Heart left ventricle (tissue), 16 donors: ENCODE measurements at regions not wholly inside any gene's neighbourhood (a gene's known extent, or its start where the extent isn't known, plus 50 kb on each side); places are given as distances from the start of the nearest gene placed in this dataset.

Experiments
- ATAC-seq, 4 donors: fragments of 200-7000 bp; cut with Tn5 transposase; one replicate each; pipeline ENCODE4 v1.9.1; 2020 to 2022; ENCODE audit warnings: moderate library complexity in 4 of 4, mild to moderate bottlenecking in 3 of 4, moderate number of reproducible peaks in 1 of 4
- DNase-seq, 5 donors: peaks; one replicate each; pipeline ENCODE4 v3.0.0-alpha.2; 2020
- H3K27ac ChIP-seq, 12 donors: fragments of 200-600 bp; sonication (generic) in 4 of 12; one replicate each; pipeline versions ENCODE4 v1.5.0 to v1.8.0; 2016 to 2022; ENCODE audit warnings: mild to moderate bottlenecking in 2 of 12
- H3K27me3 ChIP-seq, 9 donors: fragments of 200-600 bp; sonication (generic) in 2 of 9; one replicate each; pipeline versions ENCODE4 v1.5.1 to v1.8.0; 2016 to 2022; ENCODE audit warnings: mild to moderate bottlenecking in 3 of 9
- H3K36me3 ChIP-seq, 9 donors: fragments of 200-600 bp; sonication (generic) in 2 of 9; one replicate each; pipeline versions ENCODE4 v1.5.0 to v1.8.0; 2018 to 2022; ENCODE audit warnings: mild to moderate bottlenecking in 2 of 9
- H3K4me1 ChIP-seq, 12 donors: fragments of 200-600 bp; sonication (generic) in 4 of 12; one replicate each; pipeline versions ENCODE4 v1.5.0 to v1.8.0; 2016 to 2022; ENCODE audit warnings: mild to moderate bottlenecking in 3 of 12
- H3K4me3 ChIP-seq, 12 donors: fragments of 200-600 bp; sonication (generic) in 4 of 12; one replicate each; pipeline versions ENCODE4 v1.5.0 to v1.8.0; 2017 to 2022; ENCODE audit warnings: mild to moderate bottlenecking in 9 of 12, moderate library complexity in 4 of 12
- H3K9me3 ChIP-seq, 12 donors: fragments of 200-600 bp; sonication (generic) in 4 of 12; one replicate each; pipeline versions ENCODE4 v1.5.0 to v1.8.0; 2016 to 2022; ENCODE audit warnings: mild to moderate bottlenecking in 1 of 12
- CTCF ChIP-seq, 12 donors: fragments of 200-600 bp; sonication (generic) in 4 of 12; IDR thresholded peaks; one replicate each; pipeline versions ENCODE4 v1.5.0 to v1.8.0; 2018 to 2022; ENCODE audit warnings: antibody characterized with exemption in 12 of 12, mild to moderate bottlenecking in 5 of 12
- POLR2A ChIP-seq, 2 donors: fragments of 450-650 bp; IDR thresholded peaks; one replicate each; pipeline ENCODE4 v1.6.1; 2017; ENCODE audit warnings: antibody characterized with exemption in 2 of 2, mild to moderate bottlenecking in 2 of 2, moderate library complexity in 2 of 2
- WGBS, 4 donors: extraction: QIAGEN DNeasy Blood & Tissue Kit in 2 of 4; methylation state at CpG; one replicate each; pipeline versions ENCODE4 v1.1.5 to v1.1.7; 2013 to 2018; 5-methylcytosine and 5-hydroxymethylcytosine counted together
- intact Hi-C, 10 donors: fragments of 100-400 bp; cut with DNase I; formaldehyde crosslinking; loops; one replicate each; pipeline versions ENCODE4 v1.11.1 to v1.14.2; 2022
- donor health status: ischemic (EF 13 %, LVEDD 7.1; RV severe dilation, severe dysfunction).
- donor health status: healthy with polysubstance abuse.
- donor health status: DM: no; HTN: yes; CAD: no.
- donor health status: DM: no; HTN: no; CAD: no.
- donor health status: ischemic (EF 25% LVEDD 6.9; RV normal size, moderate dysfunction).
- donor health status: ischemic (EF 25% LVEDD 5.7; RV mildly dilated, moderate dysfunction).
- donor health status: healthy.
- donor health status: DM: yes; HTN: yes; CAD: no.
- donor health status: ischemic (EF 35%, LVEDD 5.7; RV mildly dilated, moderate dysfunction).
- donor health status: nonischemic (EF 11% LVEDD 7.7; RV severe dilation, severe dysfunction).
- donor health status: DM: yes; HTN: yes; CAD: no.
- donor health status: PGD.
- donor health status: ischemic (EF 29% LVEDD 5.4; RV normal size, mild dysfunction).
- donor health status: nonischemic (EF 23%, LVEDD 6.1; RV moderate dilation, normal function).

GRCh38 chr7:25386311-25386744 is 158.0 kb upstream of the NPVF start:
- ATAC-seq (peak in 1 of 4 donors; percentile 38), DNase-seq (no peak)
- H3K4me1 ChIP-seq: peaks cover 0 to 12% (median 2%) of the 10 kb centered on the region in 12 donors
- peaks cover 0 to 10% (median 0%) of the 10 kb centered on the region in 9 donors for H3K27me3 ChIP-seq
- no peak overlapping the region for H3K4me3 ChIP-seq
- intact Hi-C loops: loop anchor here in 1 of 10 donors (5.0 kb wide), 1 partner anchor 129 kb away; no protein-coding TSS in a partner anchor
- H3K9me3 ChIP-seq: no peaks in the 10 kb centered on the region
- TF ChIP-seq CTCF (IDR thresholded peaks at IDR 0.05): no peak
- no peak for TF ChIP-seq POLR2A (IDR thresholded peaks at IDR 0.05)
- 73 to 79% (median 75%) methylated on average over 6 of the region's 6 CpGs for WGBS, 4 donors
- H3K27ac ChIP-seq: peak overlapping the region in 2 of 12 donors; percentile 21 to 49
- H3K36me3 ChIP-seq: no peaks in the 10 kb centered on the region

DNA sequence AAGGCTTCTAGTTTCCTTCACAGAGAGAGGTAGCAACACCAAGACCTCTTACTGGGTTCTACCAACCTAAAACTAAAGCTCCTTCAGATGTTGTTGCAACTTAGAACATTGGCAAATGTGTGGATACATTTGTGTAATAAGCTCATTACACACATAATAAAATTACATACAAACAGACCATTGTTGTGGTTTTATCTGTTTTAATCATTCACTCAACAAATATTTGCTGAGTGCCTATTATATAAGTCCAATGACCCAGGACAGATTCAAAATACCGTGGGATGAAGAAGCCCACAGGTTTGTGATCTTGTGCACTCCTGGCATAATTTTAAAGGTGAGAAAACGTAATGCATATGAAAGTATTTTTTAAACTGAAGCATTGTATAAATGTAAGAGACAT is 160.4 kb upstream of the NPVF start:
- WGBS, 4 donors: 45 to 71% (median 52%) methylated on average over 2 of the region's 2 CpGs
- TF ChIP-seq CTCF (IDR thresholded peaks at IDR 0.05) (no peak), POLR2A (IDR thresholded peaks at IDR 0.05) (no peak)
- Histone ChIP-seq H3K4me1 (peaks cover 0 to 12% (median 2%) of the 10 kb centered on the region in 12 donors), H3K9me3 (no peaks in the 10 kb centered on the region), H3K27ac (no peak overlapping the region), H3K4me3 (no peak overlapping the region), H3K27me3 (peaks cover 0 to 6% (median 0%) of the 10 kb centered on the region in 9 donors), H3K36me3 (no peaks in the 10 kb centered on the region)
- ATAC-seq: no peak
- DNase-seq: no peak
- intact Hi-C loops: loop anchor here in 8 of 10 donors (1.0 to 5.0 kb wide), 4 partner anchors 128 to 131 kb away; no protein-coding TSS in a partner anchor

- Histone ChIP-seq H3K4me1 (peaks cover 0 to 17% (median 2%) of the 10 kb centered on the region in 12 donors), H3K4me3 (no peak overlapping the region), H3K9me3 (no peaks in the 10 kb centered on the region), H3K27ac (no peak overlapping the region), H3K27me3 (peaks cover 0 to 6% (median 0%) of the 10 kb centered on the region in 9 donors), H3K36me3 (no peaks in the 10 kb centered on the region)
- intact Hi-C loops: loop anchor here (1.0 to 5.0 kb wide), 9 partner anchors 129 to 463 kb away; no protein-coding TSS in a partner anchor
- WGBS, 4 donors: 17 to 24% (median 21%) methylated on average over 8 of the region's 8 CpGs
- ATAC-seq (peak in 3 of 4 donors; percentile 22 to 49 (median 38)), DNase-seq (no peak)
- no peak for TF ChIP-seq POLR2A (IDR thresholded peaks at IDR 0.05)
- peak; percentile 25 to 65 (median 46) for TF ChIP-seq CTCF (IDR thresholded peaks at IDR 0.05)
Observed at GRCh38 chr7:25389489-25390106, 161.3 kb upstream of the NPVF start.

DNA sequence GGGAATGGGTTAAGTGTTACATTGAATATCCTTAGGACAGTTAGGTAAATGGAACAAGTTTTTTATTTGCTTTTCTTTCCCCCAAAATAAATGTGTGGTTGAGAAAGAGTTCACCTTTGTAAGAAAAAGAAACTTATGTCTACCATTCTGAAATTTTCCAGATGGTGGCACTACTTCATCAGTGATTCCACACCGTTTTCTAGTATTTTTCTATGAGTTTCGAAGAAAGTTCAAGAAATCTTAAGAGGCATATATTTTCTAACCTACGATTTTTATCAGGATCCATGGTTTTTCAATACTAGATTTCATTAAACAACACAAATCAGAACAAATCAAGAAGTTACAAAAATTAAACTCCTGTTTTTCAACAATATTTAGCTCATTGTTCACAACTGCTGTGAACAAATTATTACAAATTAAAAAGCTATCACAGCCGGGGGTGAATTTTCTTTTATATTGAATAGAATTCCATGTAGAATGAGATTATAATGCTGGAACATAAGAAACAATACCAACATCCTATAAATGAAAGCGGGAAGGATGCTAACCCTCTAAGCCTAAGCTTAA is 163.1 kb upstream of the NPVF start:
- 37 to 52% (median 47%) methylated on average over 5 of the region's 5 CpGs for WGBS, 4 donors
- intact Hi-C loops: loop anchor here in 8 of 10 donors (1.0 to 5.0 kb wide), 8 partner anchors 133 to 461 kb away; no protein-coding TSS in a partner anchor
- Histone ChIP-seq H3K4me1 (peaks cover 0 to 7% (median 0%) of the 10 kb centered on the region in 12 donors), H3K9me3 (no peaks in the 10 kb centered on the region), H3K27ac (peak overlapping the region in 1 of 12 donors; percentile 61), H3K27me3 (peaks cover 0 to 8% (median 0%) of the 10 kb centered on the region in 9 donors), H3K4me3 (no peak overlapping the region), H3K36me3 (no peaks in the 10 kb centered on the region)
- no peak for ATAC-seq
- peak; percentile 15 to 63 (median 46) for TF ChIP-seq CTCF (IDR thresholded peaks at IDR 0.05)
- TF ChIP-seq POLR2A (IDR thresholded peaks at IDR 0.05): no peak
- no peak for DNase-seq
